Neural cell (in vitro differentiated cells): ENCODE measurements at regions not wholly inside any gene's neighbourhood (a gene's known extent, or its start where the extent isn't known, plus 50 kb on each side); places are given as distances from the start of the nearest gene placed in this dataset.
"Not testable (repeated sequence)": the region's sequence is repeated elsewhere in the genome, so short reads cannot be mapped to it uniquely, and the experiment has no call there.

ENCODE experiments used
- H2AFZ ChIP-seq: fragments of 200-600, 300-800 bp; sonication (generic), shearing (Covaris generic); 2 replicates; pipeline ENCODE4 v1.6.0; 2014; ENCODE audit warnings: low read depth, mild to moderate bottlenecking, antibody characterized with exemption, low read length, moderate library complexity
- H3F3A ChIP-seq: fragments of 200-600 bp; shearing (Covaris generic); 2 replicates; pipeline ENCODE4 v1.6.1; 2016; ENCODE audit warnings: mild to moderate bottlenecking, moderate library complexity, mixed read lengths, antibody characterized with exemption, low read length; ENCODE audit not compliant: insufficient read depth, poor library complexity, severe bottlenecking
- H3K27ac ChIP-seq: fragments of 200-600, 300-800 bp; sonication (generic), shearing (Covaris generic); 2 replicates; pipeline ENCODE4 v1.5.1; 2014; ENCODE audit warnings: mild to moderate bottlenecking, low read length, moderate library complexity
- H3K27me3 ChIP-seq: fragments of 300-800, 200-600 bp; sonication (generic), shearing (Covaris generic); 2 replicates; pipeline ENCODE4 v1.6.0; 2014; ENCODE audit warnings: mild to moderate bottlenecking, low read depth, low read length, moderate library complexity; ENCODE audit not compliant: insufficient read depth
- H3K36me3 ChIP-seq: fragments of 300-800, 200-600 bp; sonication (generic), shearing (Covaris generic); 2 replicates; pipeline ENCODE4 v1.5.1; 2014; ENCODE audit warnings: mild to moderate bottlenecking, antibody characterized with exemption, low read length, moderate library complexity; ENCODE audit not compliant: insufficient read depth
- H3K4me2 ChIP-seq: fragments of 300-800, 200-600 bp; sonication (generic), shearing (Covaris generic); 2 replicates; pipeline ENCODE4 v1.6.0; 2014; ENCODE audit warnings: mild to moderate bottlenecking, low read length
- H3K4me3 ChIP-seq: fragments of 300-800, 200-600 bp; sonication (generic), shearing (Covaris generic); 2 replicates; pipeline ENCODE4 v1.5.1; 2014; ENCODE audit warnings: mild to moderate bottlenecking, low read length, moderate library complexity
- H3K79me2 ChIP-seq: fragments of 200-600 bp; shearing (Covaris generic); replicated peaks from 2 replicates; pipeline ENCODE4 v1.6.0; 2014; ENCODE audit warnings: mild to moderate bottlenecking, low read length, moderate library complexity; ENCODE audit not compliant: insufficient read depth
- H3K9ac ChIP-seq: fragments of 300-800, 200-600 bp; sonication (generic), shearing (Covaris generic); 2 replicates; pipeline ENCODE4 v1.6.1; 2016; ENCODE audit warnings: mild to moderate bottlenecking, low read length, mixed read lengths
- H3K9me2 ChIP-seq: fragments of 200-600 bp; shearing (Covaris generic); 2 replicates; pipeline ENCODE4 v1.6.1; 2016; ENCODE audit warnings: mild to moderate bottlenecking, low read length, mixed read lengths; ENCODE audit not compliant: insufficient read depth
- H3K9me3 ChIP-seq: fragments of 200-600, 300-800 bp; sonication (generic), shearing (Covaris generic); 2 replicates; pipeline ENCODE4 v1.6.1; 2016; ENCODE audit warnings: mild to moderate bottlenecking, mixed run types, low read length, moderate library complexity, mixed read lengths
- H4K20me1 ChIP-seq: fragments of 200-600 bp; shearing (Covaris generic); 2 replicates; pipeline ENCODE4 v1.6.1; 2016; ENCODE audit warnings: mild to moderate bottlenecking, mixed run types; ENCODE audit not compliant: insufficient read depth
- EP300 ChIP-seq: fragments of 450-650 bp; conservative IDR thresholded peaks from 2 replicates; pipeline ENCODE4 v1.6.1; 2014; ENCODE audit warnings: antibody characterized with exemption, mild to moderate bottlenecking, moderate library complexity; ENCODE audit not compliant: poor library complexity, severe bottlenecking
- EZH2 ChIP-seq: fragments of 200-600, 300-800 bp; shearing (Covaris generic), sonication (generic); IDR thresholded peaks from 2 replicates; pipeline ENCODE4 v1.6.1; 2014; ENCODE audit warnings: antibody characterized with exemption, low read length, borderline replicate concordance, mild to moderate bottlenecking; ENCODE audit not compliant: insufficient read depth, poor library complexity, severe bottlenecking
- MXI1 ChIP-seq: fragments of 450-650 bp; conservative IDR thresholded peaks from 2 replicates; pipeline ENCODE4 v1.6.1; 2014; ENCODE audit warnings: antibody characterized with exemption, mild to moderate bottlenecking; ENCODE audit not compliant: poor library complexity, severe bottlenecking
- POLR2AphosphoS5 ChIP-seq: IDR thresholded peaks from 2 replicates; pipeline ENCODE4 v1.6.1; 2012
- RAD21 ChIP-seq: fragments of 450-650 bp; conservative IDR thresholded peaks from 2 replicates; pipeline ENCODE4 v1.6.1; 2014; ENCODE audit warnings: antibody characterized with exemption, mild to moderate bottlenecking, moderate library complexity
- SMC3 ChIP-seq: fragments of 450-650 bp; conservative IDR thresholded peaks from 2 replicates; pipeline ENCODE4 v1.6.1; 2014; ENCODE audit warnings: antibody characterized with exemption, mild to moderate bottlenecking, moderate library complexity; ENCODE audit not compliant: poor library complexity
- TAF1 ChIP-seq: IDR thresholded peaks from 2 replicates; pipeline ENCODE4 v1.6.1; 2012; ENCODE audit warnings: low read depth
- TF ChIP-seq, protein P1 (sequence below): fragments of 450-650 bp; IDR thresholded peaks from 2 replicates; pipeline ENCODE4 v1.5.1; 2014; ENCODE audit warnings: antibody characterized with exemption, mild to moderate bottlenecking, moderate library complexity; ENCODE audit not compliant: poor library complexity, severe bottlenecking
- TF ChIP-seq, protein P2 (sequence below): IDR thresholded peaks from 2 replicates; pipeline ENCODE4 v1.6.1; 2012; ENCODE audit warnings: borderline replicate concordance

DNA sequence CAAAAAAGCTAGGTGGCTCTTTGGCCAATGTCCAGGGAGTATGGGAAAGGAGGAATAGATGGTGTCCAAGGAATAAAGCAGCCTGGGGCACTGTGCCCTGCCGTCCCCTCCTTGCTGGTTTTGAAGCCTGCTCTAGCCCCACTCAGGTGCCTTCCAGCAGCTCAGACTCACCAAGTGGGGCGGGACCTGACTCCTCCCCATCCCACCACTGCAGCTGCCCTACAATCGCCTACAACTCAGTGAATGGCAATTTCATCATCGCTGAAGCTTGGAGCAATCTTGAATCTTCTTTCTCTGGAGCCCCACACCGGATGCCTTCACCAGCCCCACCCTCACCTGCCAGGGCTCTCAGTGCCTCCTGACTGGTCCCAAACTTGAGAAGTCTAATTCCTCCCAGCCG lies 56.4 kb upstream of the NXT1 start:
- Histone ChIP-seq H3K27me3 (no peaks in the 10 kb centered on the region), H4K20me1 (no peaks in the 10 kb centered on the region), H3K36me3 (no peaks in the 10 kb centered on the region), H3K79me2 (no peaks in the 10 kb centered on the region), H3K9me2 (no peaks in the 10 kb centered on the region), H3K4me3 (no peak overlapping the region), H3K9ac (no peak overlapping the region), H3K9me3 (no peaks in the 10 kb centered on the region), H3K27ac (no peak overlapping the region), H2AFZ (no peak overlapping the region), H3F3A (no peaks in the 10 kb centered on the region), H3K4me2 (no peak overlapping the region)
- TF ChIP-seq, protein P1, sequence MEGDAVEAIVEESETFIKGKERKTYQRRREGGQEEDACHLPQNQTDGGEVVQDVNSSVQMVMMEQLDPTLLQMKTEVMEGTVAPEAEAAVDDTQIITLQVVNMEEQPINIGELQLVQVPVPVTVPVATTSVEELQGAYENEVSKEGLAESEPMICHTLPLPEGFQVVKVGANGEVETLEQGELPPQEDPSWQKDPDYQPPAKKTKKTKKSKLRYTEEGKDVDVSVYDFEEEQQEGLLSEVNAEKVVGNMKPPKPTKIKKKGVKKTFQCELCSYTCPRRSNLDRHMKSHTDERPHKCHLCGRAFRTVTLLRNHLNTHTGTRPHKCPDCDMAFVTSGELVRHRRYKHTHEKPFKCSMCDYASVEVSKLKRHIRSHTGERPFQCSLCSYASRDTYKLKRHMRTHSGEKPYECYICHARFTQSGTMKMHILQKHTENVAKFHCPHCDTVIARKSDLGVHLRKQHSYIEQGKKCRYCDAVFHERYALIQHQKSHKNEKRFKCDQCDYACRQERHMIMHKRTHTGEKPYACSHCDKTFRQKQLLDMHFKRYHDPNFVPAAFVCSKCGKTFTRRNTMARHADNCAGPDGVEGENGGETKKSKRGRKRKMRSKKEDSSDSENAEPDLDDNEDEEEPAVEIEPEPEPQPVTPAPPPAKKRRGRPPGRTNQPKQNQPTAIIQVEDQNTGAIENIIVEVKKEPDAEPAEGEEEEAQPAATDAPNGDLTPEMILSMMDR: no peak
- no peak for TF ChIP-seq TAF1
- TF ChIP-seq RAD21: no peak
- TF ChIP-seq EP300: no peak
- no peak for TF ChIP-seq EZH2
- no peak for TF ChIP-seq POLR2AphosphoS5
- TF ChIP-seq, protein P2, sequence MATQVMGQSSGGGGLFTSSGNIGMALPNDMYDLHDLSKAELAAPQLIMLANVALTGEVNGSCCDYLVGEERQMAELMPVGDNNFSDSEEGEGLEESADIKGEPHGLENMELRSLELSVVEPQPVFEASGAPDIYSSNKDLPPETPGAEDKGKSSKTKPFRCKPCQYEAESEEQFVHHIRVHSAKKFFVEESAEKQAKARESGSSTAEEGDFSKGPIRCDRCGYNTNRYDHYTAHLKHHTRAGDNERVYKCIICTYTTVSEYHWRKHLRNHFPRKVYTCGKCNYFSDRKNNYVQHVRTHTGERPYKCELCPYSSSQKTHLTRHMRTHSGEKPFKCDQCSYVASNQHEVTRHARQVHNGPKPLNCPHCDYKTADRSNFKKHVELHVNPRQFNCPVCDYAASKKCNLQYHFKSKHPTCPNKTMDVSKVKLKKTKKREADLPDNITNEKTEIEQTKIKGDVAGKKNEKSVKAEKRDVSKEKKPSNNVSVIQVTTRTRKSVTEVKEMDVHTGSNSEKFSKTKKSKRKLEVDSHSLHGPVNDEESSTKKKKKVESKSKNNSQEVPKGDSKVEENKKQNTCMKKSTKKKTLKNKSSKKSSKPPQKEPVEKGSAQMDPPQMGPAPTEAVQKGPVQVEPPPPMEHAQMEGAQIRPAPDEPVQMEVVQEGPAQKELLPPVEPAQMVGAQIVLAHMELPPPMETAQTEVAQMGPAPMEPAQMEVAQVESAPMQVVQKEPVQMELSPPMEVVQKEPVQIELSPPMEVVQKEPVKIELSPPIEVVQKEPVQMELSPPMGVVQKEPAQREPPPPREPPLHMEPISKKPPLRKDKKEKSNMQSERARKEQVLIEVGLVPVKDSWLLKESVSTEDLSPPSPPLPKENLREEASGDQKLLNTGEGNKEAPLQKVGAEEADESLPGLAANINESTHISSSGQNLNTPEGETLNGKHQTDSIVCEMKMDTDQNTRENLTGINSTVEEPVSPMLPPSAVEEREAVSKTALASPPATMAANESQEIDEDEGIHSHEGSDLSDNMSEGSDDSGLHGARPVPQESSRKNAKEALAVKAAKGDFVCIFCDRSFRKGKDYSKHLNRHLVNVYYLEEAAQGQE: no peak
- TF ChIP-seq MXI1: no peak
- TF ChIP-seq SMC3: no peak

DNA sequence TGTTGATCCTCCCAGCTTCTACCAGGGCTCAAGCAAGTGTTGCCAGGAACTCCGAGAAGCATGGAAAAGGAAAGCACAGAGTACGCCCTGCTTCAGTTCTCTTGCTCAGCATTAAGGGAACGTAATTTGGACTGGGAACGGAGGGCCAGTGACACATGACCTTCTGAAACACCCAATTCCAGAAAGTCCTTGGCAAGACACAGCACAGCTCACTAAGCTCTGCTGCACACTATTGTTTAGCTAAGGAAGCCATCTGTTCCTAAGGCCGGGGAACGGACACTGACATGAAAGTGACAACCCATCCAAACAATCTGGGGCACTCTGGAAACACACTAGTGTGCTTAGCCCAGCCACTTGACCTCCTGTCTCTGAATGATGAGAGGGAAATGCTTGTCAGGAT lies 56.9 kb upstream of the NXT1 start:
- Histone ChIP-seq H2AFZ (no peak overlapping the region), H4K20me1 (no peaks in the 10 kb centered on the region)

DNA sequence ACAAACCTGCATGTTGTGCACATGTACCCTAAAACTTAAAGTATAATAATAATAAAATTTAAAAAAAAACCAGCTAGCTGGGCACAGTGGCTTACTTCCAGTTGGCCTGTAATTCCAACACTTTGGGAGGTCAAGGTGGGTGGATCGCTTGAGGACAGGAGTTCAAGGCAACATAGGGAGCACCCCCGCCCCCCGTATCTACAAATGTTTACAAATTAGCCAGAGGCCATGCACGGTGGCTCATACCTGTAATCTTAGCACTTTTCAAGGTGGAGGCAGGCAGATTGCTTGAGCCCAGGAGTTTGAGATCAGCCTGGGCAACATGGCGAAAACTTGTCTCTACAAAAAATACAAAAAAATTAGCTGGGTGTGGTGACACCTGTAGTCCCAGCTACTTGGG lies 58.3 kb upstream of the NXT1 start:
- not testable (repeated sequence) for H3F3A ChIP-seq, H3K27me3 ChIP-seq, H3K4me3 ChIP-seq, H3K9me2 ChIP-seq, H3K9ac ChIP-seq, H3K4me2 ChIP-seq, H3K27ac ChIP-seq, H3K79me2 ChIP-seq, H3K36me3 ChIP-seq, H3K9me3 ChIP-seq, H4K20me1 ChIP-seq, H2AFZ ChIP-seq

More for the DNA sequence above, 56.9 kb upstream of the NXT1 start:
- TF ChIP-seq, protein P1: no peak
- TF ChIP-seq EP300 (no peak), EZH2 (no peak)
- Histone ChIP-seq H3K9me2 (no peaks in the 10 kb centered on the region), H3K36me3 (no peaks in the 10 kb centered on the region), H3K27ac (no peak overlapping the region), H3K79me2 (no peaks in the 10 kb centered on the region), H3K9ac (no peak overlapping the region), H3K27me3 (no peaks in the 10 kb centered on the region), H3K4me2 (no peak overlapping the region), H3K9me3 (no peaks in the 10 kb centered on the region), H3K4me3 (no peak overlapping the region), H3F3A (no peaks in the 10 kb centered on the region)
